ENCODE measurements at regions not wholly inside any gene's neighbourhood (a gene's known extent, or its start where the extent isn't known, plus 50 kb on each side); places are given as distances from the start of the nearest gene placed in this dataset.

DNA sequence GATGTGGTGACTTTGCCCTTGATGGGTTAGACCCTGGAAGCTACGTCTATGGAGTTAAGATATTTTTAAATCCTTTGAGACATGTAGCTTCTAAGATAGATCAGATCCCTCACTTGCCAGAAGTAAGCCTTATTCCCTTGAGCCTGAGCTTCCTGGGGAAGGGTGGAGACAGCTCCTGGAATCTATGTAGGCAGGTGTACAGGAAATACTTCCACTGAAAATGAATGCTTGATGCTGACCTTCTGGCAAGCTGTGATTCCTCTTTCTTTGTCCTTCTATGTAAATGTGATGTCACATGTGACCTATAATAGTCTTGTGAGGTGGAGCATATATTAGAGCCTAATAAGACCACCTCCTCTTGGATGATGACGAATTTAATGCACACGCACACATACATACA lies 1152.0 kb upstream of the ACO1 start:
- no peak for TF ChIP-seq POLR2A (IDR thresholded peaks at IDR 0.05)
- no peak for TF ChIP-seq CTCF (IDR thresholded peaks at IDR 0.05)
- no peak for TF ChIP-seq POLR2AphosphoS5 (IDR thresholded peaks at IDR 0.05)

All from prostate gland (tissue), 2 donors.